Hematopoietic multipotent progenitor cell treated with erythropoietin and hydrocortisone succinate and interleukin-3 and kit ligand, for 6 days (in vitro differentiated cells): ENCODE measurements at regions not wholly inside any gene's neighbourhood (a gene's known extent, or its start where the extent isn't known, plus 50 kb on each side); places are given as distances from the start of the nearest gene placed in this dataset.

Experiments
- DNase-seq: peaks from one replicate; pipeline ENCODE4 v3.0.0-alpha.2; 2015

DNA sequence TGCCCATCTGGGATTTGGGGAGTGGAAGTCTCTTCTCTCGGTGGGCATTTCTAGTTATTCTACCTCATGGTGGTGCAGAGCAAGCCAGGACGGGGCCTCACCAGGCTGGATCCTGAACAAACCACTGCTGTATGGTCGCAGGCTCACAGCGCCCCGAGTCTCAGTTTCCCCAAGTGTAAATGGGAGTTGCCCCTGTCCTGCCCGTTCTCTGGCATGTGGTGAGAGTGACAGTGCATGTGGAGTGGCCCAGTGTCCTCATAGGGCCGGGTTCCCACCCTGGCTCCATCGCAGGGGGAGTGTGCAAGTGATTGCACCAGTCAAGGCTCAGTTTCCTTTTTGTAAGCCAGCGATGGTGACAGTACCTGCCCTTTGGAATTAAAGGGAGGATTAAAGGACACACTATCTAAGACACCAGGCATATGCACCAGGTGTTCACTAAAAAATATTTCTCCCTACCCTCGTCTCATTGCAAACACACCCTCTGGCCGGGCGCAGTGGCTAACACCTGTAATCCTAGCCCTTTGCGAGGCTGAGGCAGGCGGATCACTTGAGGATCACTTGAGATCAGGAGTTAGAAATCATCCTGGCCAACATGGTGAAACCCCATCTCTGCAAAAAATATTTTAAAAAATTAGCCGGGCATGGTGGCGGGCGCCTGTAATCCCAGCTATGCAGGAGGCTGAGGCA lies 173.3 kb upstream of the MYCN start:
- DNase-seq, result no peak

DNA sequence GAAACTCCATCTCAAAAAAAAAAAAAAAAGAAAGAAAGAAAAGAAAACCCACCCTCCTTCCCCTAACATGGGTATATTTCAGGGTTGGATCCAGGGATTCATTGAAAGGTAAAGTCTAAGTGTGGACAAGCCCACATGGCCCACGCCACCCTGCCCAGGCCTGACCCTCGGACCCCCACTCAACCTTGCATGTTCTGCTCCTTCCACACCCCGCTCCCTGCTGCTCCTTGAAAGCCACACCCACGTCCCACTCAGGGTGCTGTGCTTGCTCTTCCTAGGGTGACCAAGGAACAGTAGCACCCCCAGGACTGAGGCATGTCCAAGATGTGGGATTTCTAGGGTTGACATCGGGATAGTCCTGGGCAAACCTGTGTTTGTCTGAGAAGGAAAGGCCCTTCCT lies 172.7 kb upstream of the MYCN start:
- DNase-seq, result no peak

DNA sequence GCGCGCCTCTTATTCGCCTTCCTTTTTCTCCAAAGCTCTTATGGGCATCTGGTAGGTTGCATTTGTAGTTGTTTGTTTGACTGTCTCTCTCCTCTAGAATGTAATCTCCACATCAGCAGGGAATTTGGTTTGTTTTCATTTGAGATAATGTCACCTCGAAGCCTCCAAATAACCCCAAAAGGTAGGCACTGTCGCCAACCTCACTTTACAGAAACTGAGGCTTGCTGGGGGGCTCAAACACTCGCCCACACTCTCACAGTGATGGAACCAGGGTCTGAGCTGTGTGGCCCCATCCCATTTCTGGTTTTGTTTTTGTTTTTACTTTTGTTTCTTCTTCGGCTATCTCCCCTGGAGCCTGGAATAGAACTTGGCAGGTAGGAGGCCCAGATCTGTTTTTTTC lies 172.2 kb upstream of the MYCN start:
- DNase-seq, result no peak

DNA sequence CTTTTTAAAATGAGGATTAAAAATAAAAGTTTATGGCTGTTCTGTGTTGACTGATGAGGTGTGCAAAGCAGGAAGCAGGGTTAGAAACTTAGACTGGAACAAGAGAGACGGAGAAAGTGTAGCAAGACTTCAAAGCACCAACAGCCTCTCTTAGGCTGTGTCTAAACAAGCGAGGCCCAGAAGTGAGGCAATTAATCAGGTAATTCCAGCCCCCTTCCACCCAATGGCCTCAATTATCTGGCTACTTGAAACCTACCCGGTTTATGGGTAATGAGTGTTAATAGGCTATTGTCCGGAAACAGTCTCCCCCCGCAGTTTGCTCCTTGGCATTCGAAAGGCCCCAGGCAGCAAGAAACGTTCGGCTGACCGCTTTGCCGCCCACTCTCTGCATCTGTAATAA lies 171.7 kb upstream of the MYCN start:
- DNase-seq, result no peak

DNA sequence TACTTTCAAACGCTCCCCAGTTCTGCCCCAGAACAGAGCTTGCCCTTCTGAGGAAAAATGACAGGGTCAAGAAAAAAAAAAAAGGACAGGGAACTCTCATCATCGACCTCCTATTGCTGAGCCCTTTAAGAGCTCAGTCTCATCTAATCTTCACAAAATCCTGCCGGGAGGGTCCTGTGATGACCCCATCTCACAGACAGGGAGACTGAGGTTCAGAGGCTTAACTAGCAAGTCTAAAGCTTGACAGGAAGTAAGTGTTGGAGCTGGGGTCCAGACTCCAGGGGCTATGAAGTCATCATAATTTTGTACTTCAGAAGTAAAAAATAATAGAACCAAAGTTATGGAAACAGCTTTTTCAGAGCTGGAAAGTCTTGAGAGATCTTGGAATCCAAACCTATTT lies 171.1 kb upstream of the MYCN start:
- no peak for DNase-seq

DNA sequence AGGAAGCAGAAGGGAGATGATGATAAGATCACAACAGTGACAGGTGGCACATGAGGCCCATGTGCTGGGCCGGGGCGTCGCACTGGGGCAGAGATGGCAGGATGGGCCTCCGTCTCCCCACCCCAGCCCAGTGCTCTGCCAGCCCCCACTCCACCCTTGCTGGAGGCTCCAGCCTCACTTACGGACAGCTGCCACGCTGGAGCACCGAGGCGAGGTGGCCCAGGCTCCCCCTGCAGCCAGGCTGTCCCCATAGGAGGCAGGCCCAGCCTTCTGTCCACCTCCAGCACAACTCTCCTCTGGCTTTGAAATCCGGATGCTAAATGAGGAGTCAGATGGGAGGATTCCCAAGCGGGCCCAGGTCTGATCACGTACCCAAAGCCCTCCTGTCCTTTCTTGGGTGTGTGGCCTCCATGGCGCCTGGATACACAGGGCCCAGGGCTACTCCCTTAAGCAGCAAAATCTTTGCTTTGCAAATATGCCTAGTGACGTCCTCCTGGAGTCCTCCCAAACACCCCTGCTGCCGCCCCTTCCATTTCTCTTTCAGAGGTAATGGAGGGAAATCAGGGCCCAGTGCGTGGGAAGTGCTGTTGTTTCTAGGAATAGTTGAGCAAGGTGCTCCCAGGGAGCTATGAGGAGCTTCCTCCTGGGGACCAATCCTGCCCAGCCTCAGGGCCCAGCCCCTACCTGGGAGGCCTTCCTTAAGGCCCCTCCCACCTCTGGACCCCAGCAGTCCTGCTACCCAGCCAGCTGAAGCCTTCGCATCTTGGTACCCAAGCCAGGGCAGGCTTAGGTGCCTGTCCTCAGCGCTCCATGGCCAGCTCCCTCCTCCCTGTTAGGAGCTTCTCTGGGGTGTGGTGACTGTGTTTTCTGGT lies 170.4 kb upstream of the MYCN start:
- no peak for DNase-seq

DNA sequence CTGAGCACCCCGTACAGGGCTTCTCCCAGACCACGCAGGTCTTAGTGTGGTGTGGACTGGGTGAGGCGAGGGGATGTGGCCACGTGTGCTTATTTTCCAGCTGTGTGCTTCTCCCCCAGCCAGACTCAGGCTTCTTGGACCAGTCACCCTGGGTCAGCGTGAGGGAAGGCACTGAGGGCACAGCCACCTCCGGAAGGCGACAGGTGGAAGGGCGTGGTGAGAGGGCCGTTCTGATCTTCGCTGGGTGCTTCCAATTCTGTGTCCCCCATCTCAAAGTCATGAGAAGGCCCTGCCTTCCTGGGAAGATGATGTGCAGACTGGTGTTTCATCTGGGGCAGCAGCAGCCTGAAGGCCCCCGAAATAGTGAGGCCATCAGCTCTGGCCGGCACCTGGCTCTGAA lies 169.7 kb upstream of the MYCN start:
- no peak for DNase-seq

DNA sequence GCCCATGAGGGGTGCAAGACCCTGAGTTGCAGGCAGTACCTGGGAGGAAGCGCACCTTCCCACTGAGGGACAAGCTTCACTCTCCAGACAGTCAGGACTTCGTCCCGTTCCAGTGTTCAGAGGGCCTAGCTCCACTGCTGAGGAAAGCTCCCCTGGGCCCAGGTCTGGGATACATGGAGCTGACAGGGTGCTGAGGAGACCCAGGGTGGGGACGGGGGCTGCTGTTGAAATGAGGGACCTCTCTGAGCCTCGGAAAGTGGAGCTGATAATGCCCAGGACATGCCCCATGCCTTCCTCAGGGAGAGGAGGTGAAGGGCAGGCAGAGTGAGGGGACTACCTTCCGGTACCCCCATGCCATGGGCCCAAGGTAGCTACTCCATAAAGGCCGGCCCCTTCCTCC lies 169.2 kb upstream of the MYCN start:
- DNase-seq, result no peak

DNA sequence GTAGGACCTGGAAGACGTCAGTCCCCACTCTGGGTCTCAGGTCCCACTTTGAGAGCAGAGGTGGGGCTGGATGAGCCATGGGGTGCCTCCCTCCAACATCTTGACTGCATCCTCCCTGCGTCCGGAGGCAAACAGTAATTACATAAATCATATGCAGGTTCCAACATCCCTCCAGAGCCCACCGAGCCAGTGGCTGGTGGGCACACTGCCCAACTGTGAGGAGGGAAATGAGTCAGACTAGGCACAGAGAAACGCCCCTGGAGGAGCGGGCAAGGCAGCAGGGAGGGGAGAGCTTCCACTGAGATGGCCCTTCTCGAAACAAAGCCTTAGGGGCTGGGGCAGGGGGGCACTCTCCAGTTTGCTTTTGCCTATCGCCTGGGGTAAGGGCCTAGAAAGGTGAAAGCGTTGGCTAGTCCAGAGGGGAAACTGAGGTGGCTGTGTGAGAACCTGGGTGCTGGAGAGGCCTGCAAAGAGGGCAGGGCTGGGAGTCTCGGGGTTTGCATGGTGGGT lies 168.2 kb upstream of the MYCN start:
- DNase-seq, result no peak

DNA sequence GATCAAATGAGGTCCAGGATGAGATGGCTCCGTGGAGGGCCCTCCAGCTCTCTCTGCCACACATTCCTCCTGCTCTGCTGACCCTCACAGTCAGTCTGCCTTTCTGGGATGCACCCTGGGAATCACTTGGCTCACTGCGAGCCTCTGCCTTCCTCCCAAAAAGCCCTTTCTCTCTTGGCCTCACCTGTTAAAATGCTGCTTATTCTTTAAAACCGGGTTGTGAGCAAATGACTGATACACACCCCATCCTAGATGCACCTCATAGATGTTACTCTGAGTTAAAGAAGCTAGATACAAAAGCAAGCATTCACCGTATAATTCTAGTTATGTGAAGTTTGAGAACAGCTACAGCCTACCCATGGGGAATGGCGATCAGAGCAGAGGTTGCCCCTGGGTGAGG lies 167.7 kb upstream of the MYCN start:
- no peak for DNase-seq

DNA sequence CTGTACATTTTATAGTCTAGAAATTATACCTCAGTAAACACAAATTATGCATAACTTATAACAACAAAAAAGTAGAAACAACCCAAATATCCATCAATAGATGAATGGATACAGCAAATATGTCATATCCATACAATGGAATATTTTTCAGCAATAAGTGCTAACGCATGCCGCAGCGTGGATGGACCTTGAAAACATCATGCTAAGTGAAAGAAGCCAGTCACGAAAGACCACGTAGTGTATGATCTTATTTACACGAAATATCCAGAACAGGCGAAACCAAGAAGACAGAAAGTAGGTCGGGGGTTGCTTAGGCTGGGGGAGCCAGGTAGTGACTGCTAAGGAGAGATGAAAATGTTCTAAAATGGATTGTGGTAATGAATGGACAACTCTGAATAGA lies 167.1 kb upstream of the MYCN start:
- DNase-seq, result no peak

DNA sequence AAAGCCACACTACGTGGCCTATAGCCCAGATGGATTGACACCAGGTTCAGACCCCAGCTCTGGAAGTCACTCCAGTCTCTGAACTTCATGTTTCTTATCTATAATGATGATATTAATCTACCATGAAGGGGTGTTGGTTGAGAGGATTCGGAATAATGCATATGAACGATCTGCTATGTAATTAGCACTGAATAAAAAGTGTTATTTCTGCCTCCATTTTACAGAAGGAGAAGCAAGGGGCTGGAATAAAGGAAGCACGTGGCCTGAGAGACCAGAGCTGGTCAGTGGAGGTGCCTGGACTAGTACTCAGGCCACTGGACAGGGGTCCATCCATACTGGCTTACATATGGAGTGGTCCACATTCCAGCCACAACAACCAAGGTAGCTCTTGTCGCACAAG lies 166.5 kb upstream of the MYCN start:
- DNase-seq, result no peak

DNA sequence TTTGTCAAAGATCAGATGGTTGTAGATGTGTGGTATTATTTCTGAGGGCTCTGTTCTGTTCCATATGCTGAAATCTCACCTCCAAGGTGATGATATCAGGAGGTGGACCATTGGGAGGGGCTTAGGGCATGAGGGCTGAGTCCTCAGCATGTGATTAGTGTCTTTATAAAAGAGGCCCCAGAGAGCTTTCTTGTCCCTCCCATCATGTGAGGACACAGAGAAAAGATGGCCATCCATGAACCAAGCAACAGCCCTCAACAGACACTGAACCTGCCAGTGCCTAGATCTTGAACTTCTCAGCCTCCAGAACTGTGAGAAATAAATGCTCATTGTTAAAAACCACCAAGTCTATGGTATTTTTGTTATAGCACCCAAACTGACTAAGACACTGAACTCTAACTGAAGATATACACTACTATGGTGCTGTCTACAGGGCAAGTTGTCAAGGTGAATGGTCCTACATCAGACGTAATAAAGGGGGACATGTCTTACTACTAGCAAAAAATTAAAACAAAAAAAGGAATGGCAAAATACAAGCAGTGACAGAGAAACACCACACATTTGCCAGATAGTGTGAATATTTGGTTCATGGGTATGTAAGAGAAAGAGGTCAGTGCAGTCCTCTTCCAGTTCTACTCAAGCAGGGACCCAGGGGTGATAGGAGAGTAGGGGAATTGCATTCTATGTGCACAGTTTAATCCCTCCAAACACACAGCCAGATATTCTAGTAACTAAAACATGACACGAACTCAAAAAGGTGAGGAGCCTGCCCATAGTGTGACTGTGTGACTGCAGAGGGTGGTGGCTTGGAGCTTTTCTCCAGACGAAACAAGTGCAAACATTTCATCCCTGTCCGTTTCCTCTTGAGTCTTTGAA lies 164.4 kb upstream of the MYCN start:
- no peak for DNase-seq

DNA sequence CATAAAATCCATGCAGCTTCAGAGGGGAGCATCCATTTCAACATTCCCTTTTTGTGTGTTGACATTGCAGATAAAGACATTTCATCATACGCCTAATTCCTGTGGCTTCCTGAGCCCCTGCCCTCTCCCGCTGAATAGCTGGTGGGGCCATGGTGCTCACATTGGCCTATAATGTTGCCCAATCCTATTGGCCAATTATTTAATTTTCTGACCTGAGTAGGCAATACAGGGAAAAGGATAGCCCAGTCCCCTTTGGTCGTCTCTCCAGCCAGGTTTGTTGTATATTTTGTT lies 163.8 kb upstream of the MYCN start:
- no peak for DNase-seq

DNA sequence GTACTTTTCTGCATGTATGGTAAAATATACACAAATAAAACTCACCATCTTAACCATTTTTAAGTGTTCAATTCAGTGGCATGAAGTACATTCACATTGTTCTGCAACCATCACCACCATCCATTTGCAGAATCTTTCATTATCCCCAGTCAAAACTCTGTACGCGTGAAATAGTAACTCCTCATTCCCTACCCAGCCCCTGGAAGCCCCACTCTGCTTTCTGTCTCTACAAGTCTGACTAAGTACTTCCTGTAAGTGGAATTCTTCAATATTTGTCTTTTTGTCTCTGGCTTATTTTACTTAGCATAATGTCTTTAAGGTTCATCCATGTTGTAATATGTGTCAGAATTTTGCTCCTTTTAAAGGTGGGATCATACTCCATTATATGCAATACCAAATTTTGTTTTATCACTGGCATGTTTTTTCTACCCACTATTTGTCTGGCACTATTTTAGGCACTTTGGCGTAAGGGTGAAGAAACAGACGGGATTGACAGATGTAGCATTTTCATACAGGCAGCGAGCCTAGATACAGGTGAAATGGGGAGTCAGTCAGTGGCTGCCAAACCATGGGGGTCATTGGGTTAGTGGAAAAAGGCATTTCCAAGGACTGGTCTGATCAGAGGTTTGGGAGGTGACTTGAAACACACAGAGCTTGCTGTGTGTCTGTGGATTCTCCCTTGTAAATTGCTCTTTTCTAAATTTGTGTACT lies 163.2 kb upstream of the MYCN start:
- no peak for DNase-seq

DNA sequence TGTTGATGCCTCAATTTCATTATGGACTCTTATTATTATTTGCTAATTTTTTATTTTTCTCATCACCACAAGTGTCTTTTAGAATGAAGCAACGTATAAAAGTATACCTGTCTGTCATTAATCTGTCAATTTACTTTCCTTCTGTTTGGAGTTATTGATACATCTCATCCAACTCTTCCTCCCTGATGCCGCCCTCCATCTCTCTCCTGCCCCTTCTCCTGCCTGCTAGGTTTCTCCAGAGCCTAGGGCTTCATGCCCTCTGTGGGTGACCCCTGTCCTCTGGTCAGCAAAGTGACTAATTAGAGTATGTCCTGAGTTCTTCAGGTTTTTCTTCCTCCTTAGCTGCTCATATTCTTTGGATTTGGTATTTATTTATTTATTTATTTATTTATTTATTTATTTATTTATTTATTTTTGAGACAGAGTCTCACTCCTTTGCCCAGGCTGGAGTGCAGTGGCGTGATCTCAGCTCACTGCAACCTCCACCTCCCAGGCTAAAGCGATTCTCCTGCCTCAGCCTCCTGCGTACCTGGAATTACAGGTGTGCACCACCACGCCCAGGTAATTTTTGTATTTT lies 162.5 kb upstream of the MYCN start:
- no peak for DNase-seq

DNA sequence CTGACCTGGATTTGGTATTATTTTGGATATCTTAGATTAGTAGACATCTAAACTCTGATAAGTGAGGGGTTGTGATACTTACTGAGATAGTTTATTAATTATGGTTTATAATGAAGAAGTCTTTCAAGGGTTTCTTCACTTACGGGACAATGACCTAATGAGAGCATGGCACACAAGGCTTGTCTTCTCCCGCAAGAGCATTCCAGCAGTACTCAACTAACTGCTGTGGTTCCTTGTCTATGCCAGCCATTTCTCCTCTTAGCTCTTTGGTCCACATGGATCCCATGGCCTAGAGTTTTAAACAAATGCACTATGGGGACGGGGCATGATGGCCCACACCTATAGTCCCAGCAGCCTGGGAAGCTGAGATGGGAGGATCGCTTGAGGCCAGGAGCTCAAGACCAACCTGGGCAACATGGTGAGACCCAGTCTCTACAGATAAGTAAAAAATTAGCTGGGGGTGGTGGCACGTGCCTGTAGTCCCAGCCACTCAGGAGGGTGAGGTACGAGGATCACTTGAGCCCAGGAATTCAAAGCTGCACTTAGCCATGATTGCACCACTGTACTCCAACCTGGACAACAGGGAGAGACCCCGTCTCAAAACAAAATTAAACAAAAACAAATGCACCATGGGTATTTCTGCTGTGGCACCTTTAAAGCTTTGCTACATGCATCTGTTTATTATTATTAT lies 161.7 kb upstream of the MYCN start:
- no peak for DNase-seq

DNA sequence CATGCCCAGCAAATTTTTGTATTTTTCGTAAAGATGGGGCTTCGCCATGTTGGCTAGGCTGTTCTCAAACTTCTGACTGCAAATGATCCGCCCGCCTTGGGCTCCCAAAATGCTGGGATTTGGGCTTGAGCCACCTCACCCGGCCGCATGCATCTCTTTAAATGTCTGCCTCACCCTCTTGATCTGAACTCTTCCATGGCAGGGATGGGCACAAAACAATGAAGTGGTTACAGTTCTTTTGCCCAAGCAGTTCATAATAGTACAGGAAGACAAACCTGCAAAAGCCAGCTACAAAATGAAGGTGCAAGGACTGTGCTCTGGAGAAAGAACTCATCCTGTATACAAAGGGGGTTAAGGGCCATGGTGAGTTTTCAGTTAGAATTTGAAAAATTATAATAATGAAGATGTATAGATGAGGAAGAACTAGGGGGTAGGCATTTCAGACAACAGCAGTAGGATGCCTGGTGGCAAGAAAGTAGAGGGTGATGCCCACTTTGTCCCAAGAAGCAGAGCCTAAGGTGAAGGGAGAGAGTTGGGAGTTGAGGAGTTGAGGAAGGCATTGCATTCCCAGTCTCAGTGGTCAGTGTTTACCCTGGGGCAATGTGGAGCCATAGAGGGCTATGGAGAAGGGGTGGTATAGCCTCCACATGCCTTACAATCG lies 160.8 kb upstream of the MYCN start:
- no peak for DNase-seq

DNA sequence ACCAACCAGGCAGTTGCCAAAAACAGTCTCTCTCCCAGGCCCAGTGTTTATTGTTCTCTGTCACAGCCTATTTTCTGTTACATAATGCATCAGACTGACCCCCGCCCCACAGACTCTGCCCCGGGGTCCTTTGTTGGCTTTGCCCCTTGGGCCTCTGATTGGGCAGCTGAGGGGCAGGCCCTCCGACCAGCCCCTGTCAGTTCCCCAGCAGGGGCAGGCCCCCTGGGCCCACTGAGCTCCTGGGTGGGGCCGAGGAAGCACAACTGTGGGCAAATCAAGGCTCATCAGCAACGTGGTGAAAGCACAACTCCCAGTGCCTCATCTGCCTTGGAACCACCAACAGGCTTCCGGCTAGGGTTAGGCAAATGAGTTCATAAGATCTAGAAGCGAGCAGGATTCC lies 160.1 kb upstream of the MYCN start:
- DNase-seq, result no peak

DNA sequence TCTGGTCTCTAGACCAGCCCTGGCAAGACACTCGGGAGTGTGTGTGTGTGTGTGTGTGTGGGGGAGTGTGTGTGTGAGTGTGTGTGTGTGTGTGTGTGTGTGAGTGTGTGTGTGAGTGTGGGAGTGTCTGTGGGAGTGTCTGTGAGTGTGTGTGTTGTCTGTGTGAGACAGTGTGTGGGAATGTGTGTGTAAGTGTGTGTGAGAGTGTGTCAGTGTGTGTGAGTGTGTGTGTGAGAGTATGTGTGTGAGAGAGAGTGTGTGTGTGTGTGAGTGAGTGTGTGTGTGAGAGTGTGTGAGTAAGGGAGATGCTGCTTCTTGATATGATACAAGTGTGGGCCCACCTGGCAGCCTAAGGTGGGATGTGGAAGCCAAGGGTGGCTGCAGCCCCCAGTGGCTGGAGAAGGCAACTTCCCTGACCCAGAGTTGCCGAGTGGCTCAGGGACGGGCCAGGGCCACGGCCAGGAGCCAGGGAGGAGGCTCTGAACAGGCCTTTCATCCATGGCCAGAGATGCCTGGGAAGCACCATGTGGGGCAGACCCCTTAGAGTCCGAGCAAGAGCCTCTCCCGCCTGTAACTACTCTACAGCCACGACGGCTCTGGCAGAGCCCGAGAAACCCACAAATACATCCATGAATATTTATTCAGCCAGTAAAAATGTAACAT lies 159.3 kb upstream of the MYCN start:
- no peak for DNase-seq
